ENCODE measurements at regions not wholly inside any gene's neighbourhood (a gene's known extent, or its start where the extent isn't known, plus 50 kb on each side); places are given as distances from the start of the nearest gene placed in this dataset.

GRCh38 chr10:20502903-20503585 lies 394.1 kb downstream of the NEBL start:
- TF ChIP-seq CTCF (IDR thresholded peaks at IDR 0.05) = no peak
- no peak for TF ChIP-seq MAX (IDR thresholded peaks at IDR 0.05)
- TF ChIP-seq HMGXB4 (CRISPR knock-in tag; IDR thresholded peaks at IDR 0.05; ENCODE audit: borderline replicate concordance) = no peak
- TF ChIP-seq RAD21 (conservative IDR thresholded peaks at IDR 0.05 in 1 of 2, IDR thresholded peaks at IDR 0.05 in 1 of 2) = no peak
- TF ChIP-seq BHLHE40 (IDR thresholded peaks at IDR 0.05; ENCODE audit: low read depth, low read length) = no peak
- no peak for TF ChIP-seq POLR2A (IDR thresholded peaks at IDR 0.05; ENCODE audit: low read length)
- no peak for TF ChIP-seq SREBF2 (IDR thresholded peaks at IDR 0.05)
- TF ChIP-seq RFX5 (IDR thresholded peaks at IDR 0.05) = no peak
- TF ChIP-seq REST (IDR thresholded peaks at IDR 0.05) = no peak
- TF ChIP-seq EP300 (IDR thresholded peaks at IDR 0.05) = no peak

Data from A549 (cell line).